B cell (primary cell): ENCODE measurements at regions not wholly inside any gene's neighbourhood (a gene's known extent, or its start where the extent isn't known, plus 50 kb on each side); places are given as distances from the start of the nearest gene placed in this dataset.

Source experiments
- ATAC-seq: fragments of 200-7000 bp; cut with Tn5 transposase; one replicate; pipeline ENCODE4 v1.10.0; 2021; ENCODE audit warnings: low read depth, mild to moderate bottlenecking, moderate number of reproducible peaks, moderate library complexity
- CTCF ChIA-PET: fragments of 350-600 bp; sonication (Branson Sonifier 250); formaldehyde crosslinking; loops from one replicate; lab custom pipeline; 2021; ENCODE audit warnings: antibody characterized with exemption, inconsistent platforms; lab: Charles Lee
- POLR2A ChIA-PET: fragments of 350-600 bp; sonication (Branson Sonifier 250); formaldehyde crosslinking; loops from one replicate; lab custom pipeline; 2021; ENCODE audit warnings: antibody characterized with exemption; lab: Charles Lee
- DNase-seq: peaks from one replicate; pipeline ENCODE4 v3.0.0; 2013
- H2AFZ ChIP-seq: 2 replicates; pipeline ENCODE4 v1.6.1; 2012; ENCODE audit warnings: mild to moderate bottlenecking, low read depth, low read length; ENCODE audit not compliant: insufficient read depth, poor library complexity, severe bottlenecking
- H3K27ac ChIP-seq, 2 donors: 1 replicate in 1 of 2; 2 replicates in 1 of 2; pipeline ENCODE4 v1.5.1; 2012 to 2013; ENCODE audit warnings: low read length in 2 of 2, mild to moderate bottlenecking in 2 of 2, moderate library complexity in 1 of 2
- H3K27me3 ChIP-seq, 4 experiments: fragments of 200-600 bp in 1 of 4; sonication (generic) in 1 of 4; replicated peaks in 1 of 4; 1 replicate in 2 of 4; 2 replicates in 2 of 4; pipeline versions ENCODE4 v1.6.1 to v1.7.0; 2013 to 2016; ENCODE audit warnings: low read length in 3 of 4, mild to moderate bottlenecking in 2 of 4, mixed read lengths in 1 of 4, moderate library complexity in 1 of 4; ENCODE audit not compliant: insufficient read depth in 4 of 4, control insufficient read depth in 3 of 4; ENCODE audit errors: control extremely low read depth in 1 of 4
- H3K36me3 ChIP-seq, 2 experiments: replicated peaks in 1 of 2; 1 replicate in 1 of 2; 2 replicates in 1 of 2; pipeline versions ENCODE4 v1.6.1 to v1.7.1; 2013; ENCODE audit warnings: low read length in 1 of 2; ENCODE audit not compliant: insufficient read depth in 2 of 2, control insufficient read depth in 1 of 2; ENCODE audit errors: control extremely low read depth in 1 of 2, extremely low read depth in 1 of 2
- H3K4me1 ChIP-seq, 2 donors: fragments of 200-600 bp in 1 of 2; sonication (generic) in 1 of 2; 1 replicate in 1 of 2; 2 replicates in 1 of 2; pipeline versions ENCODE4 v1.5.1 to v1.6.1; 2013 to 2017; ENCODE audit warnings: low read length in 2 of 2; ENCODE audit not compliant: control insufficient read depth in 2 of 2, insufficient read depth in 2 of 2
- H3K4me2 ChIP-seq: replicated peaks from 2 replicates; pipeline ENCODE3; 2012; ENCODE audit warnings: mild to moderate bottlenecking, low read depth, low read length; ENCODE audit not compliant: poor library complexity, severe bottlenecking
- H3K4me3 ChIP-seq, 5 experiments: fragments of 200-600 bp in 1 of 5; sonication (generic) in 1 of 5; 1 replicate in 3 of 5; 2 replicates in 2 of 5; pipeline versions ENCODE4 v1.5.1 to v1.7.0; 2011 to 2016; ENCODE audit warnings: low read length in 4 of 5, mild to moderate bottlenecking in 4 of 5, low read depth in 2 of 5, control low read depth in 1 of 5, moderate library complexity in 1 of 5; ENCODE audit not compliant: insufficient read depth in 1 of 5; ENCODE audit errors: control extremely low read depth in 1 of 5, extremely low read depth in 1 of 5
- H3K79me2 ChIP-seq: fragments of 200-600 bp; sonication (generic); one replicate; pipeline ENCODE4 v1.6.0; 2016; ENCODE audit warnings: low read length; ENCODE audit not compliant: control insufficient read depth, insufficient read depth
- H3K9ac ChIP-seq: fragments of 200-600 bp; sonication (generic); 2 replicates; pipeline ENCODE4 v1.6.1; 2017; ENCODE audit warnings: mild to moderate bottlenecking, low read length, moderate library complexity
- H3K9me3 ChIP-seq, 3 donors: one replicate each; pipeline versions ENCODE4 v1.6.1 to v1.7.1; 2013; ENCODE audit warnings: low read length in 2 of 3; ENCODE audit not compliant: control insufficient read depth in 2 of 3, insufficient read depth in 1 of 3; ENCODE audit errors: control extremely low read depth in 1 of 3
- H4K20me1 ChIP-seq: 2 replicates; pipeline ENCODE4 v1.6.0; 2012; ENCODE audit warnings: mild to moderate bottlenecking, low read length; ENCODE audit not compliant: insufficient read depth, control insufficient read depth, poor library complexity, severe bottlenecking
- H3K27ac Mint-ChIP-seq: one replicate; pipeline ENCODE4 v1.8.0; 2021; ENCODE audit warnings: mixed read lengths
- H3K27me3 Mint-ChIP-seq: one replicate; pipeline ENCODE4 v1.8.0; 2021; ENCODE audit warnings: mixed read lengths
- H3K4me1 Mint-ChIP-seq: one replicate; pipeline ENCODE4 v1.8.0; 2021; ENCODE audit warnings: mixed read lengths
- H3K4me3 Mint-ChIP-seq: one replicate; pipeline ENCODE4 v1.8.0; 2021; ENCODE audit warnings: mixed read lengths
- H3K9me3 Mint-ChIP-seq: one replicate; pipeline ENCODE4 v1.8.0; 2022; ENCODE audit warnings: mixed read lengths; ENCODE audit not compliant: insufficient read depth
- CTCF ChIP-seq: fragments of 200-600 bp; IDR thresholded peaks from one replicate; pipeline ENCODE4 v1.8.0; 2022; ENCODE audit warnings: antibody characterized with exemption, mild to moderate bottlenecking
- EZH2 ChIP-seq: IDR thresholded peaks from 2 replicates; pipeline ENCODE4 v1.6.1; 2012; ENCODE audit warnings: borderline replicate concordance, low read depth, mild to moderate bottlenecking, moderate library complexity, low read length; ENCODE audit not compliant: insufficient read depth, poor library complexity, severe bottlenecking
- WGBS: methylation state at CpG from one replicate; pipeline ENCODE4 v1.1.5; 2013; ENCODE audit warnings: missing lambda C conversion rate; ENCODE audit not compliant: insufficient coverage; 5-methylcytosine and 5-hydroxymethylcytosine counted together
- intact Hi-C: fragments of 100-400 bp; cut with micrococcal nuclease; formaldehyde crosslinking; loops from one replicate; pipeline ENCODE4 v1.10.0; 2022

GRCh38 chr5:174324680-174325079, 279.2 kb downstream of the NSG2 start:
- H3K9me3 Mint-ChIP-seq, result no peaks in the 10 kb centered on the region
- ChIA-PET CTCF (no interaction called here), POLR2A (no interaction called here)
- Histone ChIP-seq H3K4me3 (no peak overlapping the region), H3K79me2 (no peaks in the 10 kb centered on the region), H4K20me1 (no peaks in the 10 kb centered on the region), H3K27ac (no peak overlapping the region), H3K4me1 (no peaks in the 10 kb centered on the region), H3K36me3 (no peaks in the 10 kb centered on the region), H2AFZ (no peak overlapping the region), H3K27me3 (peaks cover 0 to 5% (median 0%) of the 10 kb centered on the region in 4 experiments), H3K9ac (no peak overlapping the region), H3K4me2 (no peak overlapping the region), H3K9me3 (peaks cover 0 to 8% (median 0%) of the 10 kb centered on the region in 3 donors)
- H3K4me1 Mint-ChIP-seq, result no peaks in the 10 kb centered on the region
- intact Hi-C loops, result no loop called here
- TF ChIP-seq CTCF, result no peak
- TF ChIP-seq EZH2, result no peak
- ATAC-seq (no peak), DNase-seq (no peak)
- H3K27ac Mint-ChIP-seq, result no peak overlapping the region
- H3K4me3 Mint-ChIP-seq, result no peak overlapping the region
- H3K27me3 Mint-ChIP-seq, result peaks cover 30% of the 10 kb centered on the region
- no CpG with 5 or more reads among the region's 3 CpGs for WGBS

- TF ChIP-seq CTCF (no peak), EZH2 (no peak)
- Mint-ChIP-seq H3K4me1 (no peaks in the 10 kb centered on the region), H3K27me3 (peaks cover 25% of the 10 kb centered on the region), H3K9me3 (no peaks in the 10 kb centered on the region), H3K4me3 (no peak overlapping the region), H3K27ac (no peak overlapping the region)
- Histone ChIP-seq H3K4me1 (no peaks in the 10 kb centered on the region), H3K27ac (no peak overlapping the region), H3K36me3 (no peaks in the 10 kb centered on the region), H3K9me3 (peaks cover 0 to 7% (median 0%) of the 10 kb centered on the region in 3 donors), H3K27me3 (peaks cover 0 to 5% (median 0%) of the 10 kb centered on the region in 4 experiments), H2AFZ (no peak overlapping the region), H3K9ac (no peak overlapping the region), H3K79me2 (no peaks in the 10 kb centered on the region), H3K4me2 (no peak overlapping the region), H3K4me3 (no peak overlapping the region), H4K20me1 (no peaks in the 10 kb centered on the region)
- intact Hi-C loops, result no loop called here
- DNase-seq, result no peak
- 89% methylated on average over 7 of the region's 7 CpGs for WGBS
- ChIA-PET POLR2A (no interaction called here), CTCF (no interaction called here)
- ATAC-seq, result no peak
Measured at GRCh38 chr5:174325431-174325830, 279.9 kb downstream of the NSG2 start.
